ENCODE measurements at regions not wholly inside any gene's neighbourhood (a gene's known extent, or its start where the extent isn't known, plus 50 kb on each side); places are given as distances from the start of the nearest gene placed in this dataset.

- Mint-ChIP-seq H3K4me3 (no peak overlapping the region), H3K9me3 (peaks cover 9% of the 10 kb centered on the region), H3K4me1 (peaks cover 30% of the 10 kb centered on the region), H3K36me3 (ENCODE audit: low read depth) (peaks cover 6% of the 10 kb centered on the region), H3K27me3 (ENCODE audit: low read depth) (no peaks in the 10 kb centered on the region), H3K27ac (ENCODE audit: unreplicated experiment) (no peak overlapping the region)
- DNase-seq (ENCODE audit: low read depth, low spot score), result no peak
- TF ChIP-seq CTCF (conservative IDR thresholded peaks at IDR 0.05), result no peak
These were observed 275.8 kb upstream of the LYZL1 start for GRCh38 chr10:29012926-29013554.

- no peaks in the 10 kb centered on the region for H3K27me3 Mint-ChIP-seq (ENCODE audit: low read depth)
- peaks cover 10% of the 10 kb centered on the region for H3K4me1 Mint-ChIP-seq
- no peak for DNase-seq (ENCODE audit: low read depth, low spot score)
- TF ChIP-seq CTCF (conservative IDR thresholded peaks at IDR 0.05), result no peak
- no peak overlapping the region for H3K4me3 Mint-ChIP-seq
- peaks cover 3% of the 10 kb centered on the region for H3K36me3 Mint-ChIP-seq (ENCODE audit: low read depth)
- no peak overlapping the region for H3K27ac Mint-ChIP-seq (ENCODE audit: unreplicated experiment)
- H3K9me3 Mint-ChIP-seq, result peaks cover 4% of the 10 kb centered on the region
These were observed 267.3 kb upstream of the LYZL1 start for GRCh38 chr10:29021591-29021990.

- DNase-seq (ENCODE audit: low read depth, low spot score), result no peak
- H3K36me3 Mint-ChIP-seq (ENCODE audit: low read depth), result peaks cover under 1% of the 10 kb centered on the region
- no peak for TF ChIP-seq CTCF (conservative IDR thresholded peaks at IDR 0.05)
- peaks cover 2% of the 10 kb centered on the region for H3K9me3 Mint-ChIP-seq
- no peak overlapping the region for H3K4me3 Mint-ChIP-seq
- H3K27ac Mint-ChIP-seq (ENCODE audit: unreplicated experiment), result no peak overlapping the region
- peaks cover 13% of the 10 kb centered on the region for H3K4me1 Mint-ChIP-seq
- no peaks in the 10 kb centered on the region for H3K27me3 Mint-ChIP-seq (ENCODE audit: low read depth)
These were observed 266.4 kb upstream of the LYZL1 start for GRCh38 chr10:29022513-29022912.

- no peak for TF ChIP-seq CTCF (conservative IDR thresholded peaks at IDR 0.05)
- peaks cover 20% of the 10 kb centered on the region for H3K4me1 Mint-ChIP-seq
- no peak overlapping the region for H3K27ac Mint-ChIP-seq (ENCODE audit: unreplicated experiment)
- H3K4me3 Mint-ChIP-seq, result no peak overlapping the region
- no peak for DNase-seq (ENCODE audit: low read depth, low spot score)
- H3K9me3 Mint-ChIP-seq, result peaks cover 4% of the 10 kb centered on the region
- H3K36me3 Mint-ChIP-seq (ENCODE audit: low read depth), result no peaks in the 10 kb centered on the region
- no peaks in the 10 kb centered on the region for H3K27me3 Mint-ChIP-seq (ENCODE audit: low read depth)
These were observed 265.2 kb upstream of the LYZL1 start for GRCh38 chr10:29023678-29024077.

- Mint-ChIP-seq H3K27ac (ENCODE audit: unreplicated experiment) (no peak overlapping the region), H3K9me3 (peaks cover 4% of the 10 kb centered on the region), H3K4me3 (no peak overlapping the region), H3K36me3 (ENCODE audit: low read depth) (no peaks in the 10 kb centered on the region), H3K4me1 (peaks cover 25% of the 10 kb centered on the region), H3K27me3 (ENCODE audit: low read depth) (no peaks in the 10 kb centered on the region)
- no peak for DNase-seq (ENCODE audit: low read depth, low spot score)
- TF ChIP-seq CTCF (conservative IDR thresholded peaks at IDR 0.05), result no peak
These were observed 262.6 kb upstream of the LYZL1 start for GRCh38 chr10:29026065-29026797.

All from neural crest cell (in vitro differentiated cells).